Medulla oblongata (tissue), 1 donor: ENCODE measurements at regions not wholly inside any gene's neighbourhood (a gene's known extent, or its start where the extent isn't known, plus 50 kb on each side); places are given as distances from the start of the nearest gene placed in this dataset.

ENCODE experiments used
- DNase-seq: peaks from one replicate; pipeline ENCODE4 v3.0.0-alpha.2; 2015; ENCODE audit errors: extremely low spot score

DNA sequence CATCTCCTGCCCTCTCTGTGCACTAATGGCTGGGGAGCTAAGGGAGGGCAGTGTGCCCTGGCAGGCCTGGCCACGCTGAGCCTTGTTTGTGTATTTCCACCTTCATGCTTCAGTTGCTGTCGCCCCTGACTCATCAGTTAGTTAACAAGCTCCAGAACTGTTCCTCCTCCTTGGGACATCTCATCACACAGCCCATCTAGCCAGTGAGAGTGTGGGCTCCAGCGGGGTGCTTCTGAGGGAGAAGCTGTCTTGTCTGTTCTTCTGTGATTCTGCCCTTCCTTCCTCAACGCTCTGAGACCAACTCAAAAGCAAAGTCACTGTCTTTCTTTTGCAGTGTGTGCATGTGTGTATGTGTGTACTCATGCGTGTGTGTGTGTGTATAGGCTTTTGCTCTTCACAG lies 58.3 kb upstream of the CPEB4 start:
- DNase-seq: no peak

GRCh38 chr5:173830421-173830820 lies 57.7 kb upstream of the CPEB4 start:
- no peak for DNase-seq

GRCh38 chr5:173831196-173831914 lies 56.8 kb upstream of the CPEB4 start:
- DNase-seq: no peak

- DNase-seq: no peak
Measured at GRCh38 chr5:173832386-173832785, 55.8 kb upstream of the CPEB4 start.

DNA sequence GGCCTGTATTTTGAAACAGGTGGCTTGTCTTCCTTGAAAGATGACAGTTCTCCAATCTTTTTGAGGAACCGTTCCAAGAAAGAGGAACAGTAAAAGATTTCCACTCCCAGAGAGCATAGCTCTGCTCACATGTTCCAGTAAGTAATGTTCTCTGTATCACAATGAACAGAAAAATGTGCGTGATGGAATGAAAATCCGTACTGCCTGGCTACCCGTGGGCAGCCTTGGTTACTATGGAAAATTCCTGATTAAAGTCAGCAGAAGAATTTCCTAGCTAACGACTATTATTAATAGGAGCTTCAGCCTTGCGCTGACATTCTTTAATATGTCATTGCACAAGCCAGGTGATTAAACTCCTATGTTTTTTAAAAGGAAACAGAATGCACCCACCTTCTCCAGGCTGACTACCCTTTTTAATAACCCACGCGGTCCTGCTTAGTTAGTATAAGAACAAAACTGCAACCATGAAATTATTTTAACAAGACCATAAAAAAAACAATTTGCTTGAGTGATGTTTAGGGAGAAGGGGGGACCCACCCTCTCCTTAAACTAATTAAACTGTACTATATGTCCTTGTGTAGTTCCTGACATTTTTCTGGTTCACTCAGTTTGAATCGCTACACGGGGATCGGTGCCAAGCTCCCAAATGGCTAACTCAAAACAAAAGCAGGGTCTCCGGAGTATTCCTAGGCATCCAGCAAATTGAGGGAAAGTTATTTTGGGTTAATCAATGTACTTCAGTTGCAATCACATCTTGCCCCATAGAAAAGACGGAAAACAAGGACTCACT lies 54.8 kb upstream of the CPEB4 start:
- DNase-seq: peak; percentile 68

DNA sequence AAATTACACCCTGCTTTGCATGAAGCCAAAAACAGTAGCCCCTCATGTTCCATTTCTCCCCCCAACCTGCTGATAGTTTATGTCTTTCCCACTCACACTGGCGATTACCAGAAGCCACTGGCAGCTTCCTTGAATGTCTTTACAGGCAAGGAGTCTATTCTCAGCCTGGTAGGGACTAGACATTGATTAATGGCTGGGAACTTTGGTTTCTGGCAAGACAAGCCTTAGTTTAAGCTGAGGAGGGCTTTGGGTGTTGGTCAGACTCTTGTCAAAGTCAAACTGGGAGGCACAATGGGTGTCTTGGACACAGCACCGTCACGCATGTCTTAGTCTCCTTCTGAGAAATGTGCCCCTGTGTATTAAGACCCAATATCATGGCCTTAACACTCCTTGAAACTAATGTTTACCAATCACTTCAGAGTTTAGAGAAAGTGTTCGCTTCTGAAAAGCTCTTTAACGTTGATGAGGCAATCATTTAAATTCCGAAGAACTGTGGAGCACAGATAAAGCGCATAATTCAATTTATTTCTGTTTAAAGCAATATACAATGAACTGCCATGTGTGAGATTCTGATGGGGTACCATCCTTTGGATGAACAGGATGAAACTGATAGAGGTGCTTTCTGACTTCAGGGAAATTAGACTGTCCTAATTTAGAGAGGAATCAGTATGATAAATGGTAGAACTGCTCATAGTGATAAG lies 53.9 kb upstream of the CPEB4 start:
- DNase-seq: no peak

- DNase-seq: peak; percentile 46
Measured at GRCh38 chr5:173835131-173835530, 53.0 kb upstream of the CPEB4 start.

DNA sequence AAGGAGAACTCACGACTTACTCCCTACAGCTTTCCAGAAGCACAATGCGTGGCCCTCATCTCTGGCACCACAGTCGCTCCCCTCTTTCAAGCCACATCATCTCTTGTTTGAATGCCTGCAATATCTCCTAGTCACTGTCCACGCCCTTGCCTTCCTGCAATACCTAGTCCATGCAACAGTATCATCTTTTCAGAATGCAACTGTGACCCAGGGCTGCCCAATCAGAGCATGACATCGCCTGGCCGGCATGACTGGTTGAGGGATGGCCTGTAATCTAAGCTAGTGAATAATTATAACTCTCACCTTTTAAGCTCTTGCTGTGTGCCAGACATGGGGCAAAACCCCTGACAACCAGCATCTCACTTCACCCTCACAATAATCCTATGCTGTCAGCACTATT lies 52.5 kb upstream of the CPEB4 start:
- DNase-seq: no peak

DNA sequence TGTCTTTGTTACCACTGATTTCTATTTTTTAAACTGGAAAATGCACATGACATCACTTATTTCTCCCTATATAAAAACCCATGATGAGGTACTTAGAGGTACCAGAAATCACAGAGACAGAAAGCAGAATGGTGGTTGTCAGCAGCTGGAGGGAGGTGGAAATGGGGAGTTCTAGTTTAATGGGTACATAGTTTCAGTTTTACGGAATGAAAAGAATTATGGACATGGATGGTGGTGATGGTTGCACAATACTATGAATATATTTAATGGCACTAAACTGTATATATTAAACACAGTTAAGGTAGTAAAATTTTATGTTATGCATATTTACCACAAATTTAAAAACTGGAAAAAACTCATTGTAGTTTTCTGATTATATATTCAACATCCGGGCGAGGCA lies 50.5 kb upstream of the CPEB4 start:
- DNase-seq: no peak
